ACHN (cell line): ENCODE measurements at regions not wholly inside any gene's neighbourhood (a gene's known extent, or its start where the extent isn't known, plus 50 kb on each side); places are given as distances from the start of the nearest gene placed in this dataset.

Source experiments
- DNase-seq: peaks from one replicate; pipeline ENCODE4 v3.0.0-alpha.2; 2015
- in situ Hi-C: cut with HindIII; loops from 2 replicates; pipeline ENCODE4 v1.10.0; 2017; ENCODE audit warnings: low sequenced_read_pairs, low pct_ligation_motif_present, low pct_unique_long_range_greater_than_20kb

DNA sequence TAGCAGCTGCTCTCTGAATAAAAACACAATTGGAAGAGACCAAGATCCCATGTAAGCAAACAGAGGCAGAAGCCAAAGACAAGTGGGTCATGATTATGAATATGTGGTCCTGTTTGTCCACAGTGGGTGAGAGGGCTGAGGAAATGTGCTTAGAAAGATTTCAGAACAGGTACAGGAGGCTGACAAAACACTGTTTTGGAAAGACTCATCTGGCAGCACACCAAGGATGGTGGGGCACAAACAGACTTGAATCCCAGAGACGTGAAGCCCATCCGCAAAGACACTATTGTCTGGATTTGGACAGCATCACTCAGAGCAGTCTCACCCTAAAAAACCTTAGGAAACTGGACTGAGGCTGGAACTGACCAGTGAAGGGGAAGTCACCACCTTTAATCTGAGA, 85.0 kb downstream of the ADRB2 start:
- in situ Hi-C loops, result no loop called here
- DNase-seq, result no peak

DNA sequence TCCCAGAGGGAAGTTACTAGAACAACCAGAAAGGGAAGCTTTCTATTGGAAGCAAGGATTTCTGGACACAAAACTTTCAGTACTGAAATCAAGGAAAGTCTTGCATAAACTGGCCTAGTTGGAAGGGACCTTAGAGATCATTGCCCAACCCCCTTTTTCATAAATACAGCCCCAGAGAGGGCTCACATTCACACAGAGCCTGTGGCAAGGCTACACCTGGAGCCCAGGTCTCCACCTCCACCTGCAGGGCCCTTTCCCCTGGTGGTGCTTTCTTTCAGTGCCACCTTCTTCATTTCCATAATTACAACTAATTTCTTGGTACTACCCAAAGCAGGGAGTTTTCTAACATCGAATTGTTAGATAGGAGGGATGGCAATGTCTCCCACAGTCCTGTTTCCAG, 85.7 kb downstream of the ADRB2 start:
- in situ Hi-C loops, result no loop called here
- DNase-seq, result peak; percentile 20

DNA sequence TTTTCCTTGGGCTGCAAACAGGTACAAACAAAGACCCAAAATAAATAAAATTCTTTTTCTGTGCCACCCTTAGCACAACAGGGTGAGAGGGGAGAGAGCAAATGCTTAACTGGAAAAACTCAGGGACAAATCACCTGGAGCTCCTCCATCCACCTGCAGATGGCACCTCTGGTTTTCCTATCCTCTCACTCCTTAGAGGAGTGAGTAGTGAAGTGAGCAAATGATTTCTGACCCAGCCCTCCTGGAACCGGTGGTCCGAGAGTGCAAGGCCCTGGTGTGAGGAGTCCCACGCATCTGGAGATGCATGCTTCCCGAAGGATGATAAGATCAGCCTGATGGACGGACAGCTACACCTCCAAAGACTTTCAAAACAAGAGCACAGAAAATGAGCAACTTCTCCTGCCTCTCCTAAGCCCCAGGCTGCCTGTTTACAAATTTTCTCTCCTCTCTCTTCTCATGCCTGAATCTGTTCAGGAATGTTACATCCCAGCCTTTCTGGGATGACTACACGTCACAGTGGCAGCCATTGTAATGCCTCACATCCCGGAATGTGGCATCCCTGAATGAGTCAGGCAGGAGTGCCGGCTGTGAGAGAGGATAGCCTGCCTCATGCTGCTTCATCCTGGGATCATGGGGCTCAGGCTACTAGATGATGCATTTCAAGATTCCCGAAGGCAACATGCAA, 86.4 kb downstream of the ADRB2 start:
- DNase-seq, result peak; percentile 92
- in situ Hi-C loops, result no loop called here

DNA sequence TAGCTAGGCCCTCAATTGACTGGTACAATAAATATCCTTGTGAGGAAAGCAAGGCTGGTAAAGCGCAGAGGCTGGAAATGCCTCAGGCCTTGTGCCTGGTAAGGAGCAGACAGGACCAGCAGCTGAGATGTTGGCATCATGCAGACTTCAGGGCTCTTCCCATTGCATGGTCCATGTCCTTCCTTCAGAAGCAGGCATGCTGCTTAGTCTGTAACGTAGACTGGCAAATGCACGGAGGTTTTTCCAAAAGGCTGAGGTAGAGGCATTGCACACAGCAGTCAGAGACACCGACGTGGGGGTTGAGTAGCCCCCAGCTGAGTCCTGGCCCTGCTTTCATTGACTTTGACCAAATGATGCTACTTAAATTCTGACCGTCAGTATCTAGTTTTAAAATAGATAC, 87.1 kb downstream of the ADRB2 start:
- in situ Hi-C loops, result no loop called here
- peak; percentile 28 for DNase-seq

DNA sequence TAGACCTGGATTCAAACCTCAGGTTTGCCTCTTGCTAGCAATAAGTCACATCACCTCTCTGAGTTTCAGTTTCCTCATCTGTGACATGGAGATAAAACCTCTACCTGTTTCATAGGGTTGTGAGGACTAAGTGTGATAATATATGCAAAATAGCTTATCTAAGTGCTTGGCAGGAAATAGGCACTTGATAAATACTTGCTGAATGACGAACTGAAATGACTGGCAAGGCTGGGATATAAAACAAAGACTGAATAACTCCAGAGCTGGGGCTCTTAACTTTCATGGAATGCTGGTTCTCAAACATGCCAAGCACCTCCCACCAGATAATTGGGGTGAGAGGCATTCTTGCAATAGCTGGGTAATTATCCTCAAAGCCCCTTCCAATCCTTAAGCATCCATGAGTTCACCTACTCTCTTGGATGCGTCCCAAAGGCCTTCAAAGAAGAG, 87.6 kb downstream of the ADRB2 start:
- peak; percentile 94 for DNase-seq
- in situ Hi-C loops, result no loop called here

DNA sequence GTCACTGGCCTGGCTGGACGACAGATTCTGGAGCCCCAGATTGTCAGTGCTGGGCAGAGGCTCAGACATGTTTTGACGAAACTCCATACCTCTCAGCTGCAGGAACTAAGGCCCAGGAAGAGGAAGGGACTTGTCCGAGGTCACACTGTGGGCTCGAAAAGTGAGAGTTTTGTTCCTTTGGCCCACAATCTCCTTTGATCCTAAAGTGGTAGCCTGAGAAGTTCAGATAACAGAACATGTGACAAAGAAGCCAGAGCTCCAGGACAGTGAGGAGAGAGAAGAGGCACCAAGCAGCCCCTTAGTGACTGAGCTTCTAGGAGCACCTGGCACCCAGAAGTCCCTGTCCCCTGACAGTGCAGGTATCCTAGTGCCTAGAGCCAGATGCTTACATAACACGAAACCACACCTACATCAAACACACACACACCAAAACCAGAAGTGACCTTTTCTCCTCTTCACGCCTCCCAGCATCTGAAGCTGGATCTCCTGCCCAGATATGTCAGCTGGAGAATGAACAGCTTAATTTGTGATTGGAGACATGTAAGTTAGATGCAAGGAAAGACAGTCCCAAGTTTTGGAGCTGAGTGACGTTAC, 88.9 kb downstream of the ADRB2 start:
- no peak for DNase-seq
- in situ Hi-C loops, result no loop called here

DNA sequence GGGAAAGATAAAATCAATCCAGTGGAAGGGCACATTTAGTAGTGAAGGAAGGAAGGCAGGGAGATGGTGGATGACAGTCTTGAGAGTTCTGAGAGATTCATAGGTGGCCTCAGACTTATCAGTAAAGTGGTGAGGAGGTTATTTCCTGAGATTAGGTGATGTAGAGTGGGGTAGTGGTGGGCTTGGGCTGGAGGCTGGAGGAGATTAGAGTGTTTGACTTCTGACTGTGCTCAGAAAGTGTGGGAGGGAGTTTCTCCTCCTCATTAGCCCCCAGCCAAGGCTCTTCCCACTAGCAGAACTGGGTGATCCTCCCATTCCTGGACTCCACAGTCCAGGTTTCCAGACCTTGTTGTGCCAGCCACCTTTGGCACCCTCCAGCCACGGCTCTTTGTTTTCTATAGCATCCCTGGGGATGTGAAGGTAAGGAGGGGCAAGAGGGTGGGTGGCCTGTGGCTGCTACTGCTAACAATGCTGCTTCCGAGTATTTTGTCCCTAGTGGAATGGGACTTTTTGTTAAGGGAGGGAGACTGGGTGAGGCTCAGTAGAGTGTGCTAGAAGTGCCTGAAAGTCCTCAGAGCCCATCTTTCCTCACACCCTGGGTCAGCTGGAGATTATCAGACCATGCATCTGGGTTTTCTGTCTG, 94.4 kb downstream of the ADRB2 start:
- in situ Hi-C loops, result no loop called here

DNA sequence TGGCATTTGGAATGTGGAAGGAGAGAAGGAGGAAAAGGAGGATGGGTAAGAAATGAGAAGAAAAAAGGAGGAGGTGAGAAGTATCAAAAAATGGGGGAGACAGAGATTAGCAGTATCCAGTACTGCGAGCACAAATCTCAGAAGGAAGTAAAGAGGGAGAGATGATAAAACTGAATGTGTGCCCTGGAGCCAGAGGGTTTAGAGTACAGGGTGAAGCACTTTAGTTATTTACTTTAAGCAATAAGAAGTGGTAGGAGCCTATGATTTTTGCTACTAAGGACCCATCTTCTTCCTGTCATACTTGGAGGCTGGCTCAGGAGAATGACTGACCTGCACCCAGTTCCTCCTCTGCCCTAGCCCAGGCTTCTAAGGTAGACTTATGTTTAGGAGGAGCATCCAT, 94.9 kb downstream of the ADRB2 start:
- DNase-seq, result no peak
- in situ Hi-C loops, result no loop called here

More for the DNA sequence above, 94.4 kb downstream of the ADRB2 start:
- no peak for DNase-seq

DNA sequence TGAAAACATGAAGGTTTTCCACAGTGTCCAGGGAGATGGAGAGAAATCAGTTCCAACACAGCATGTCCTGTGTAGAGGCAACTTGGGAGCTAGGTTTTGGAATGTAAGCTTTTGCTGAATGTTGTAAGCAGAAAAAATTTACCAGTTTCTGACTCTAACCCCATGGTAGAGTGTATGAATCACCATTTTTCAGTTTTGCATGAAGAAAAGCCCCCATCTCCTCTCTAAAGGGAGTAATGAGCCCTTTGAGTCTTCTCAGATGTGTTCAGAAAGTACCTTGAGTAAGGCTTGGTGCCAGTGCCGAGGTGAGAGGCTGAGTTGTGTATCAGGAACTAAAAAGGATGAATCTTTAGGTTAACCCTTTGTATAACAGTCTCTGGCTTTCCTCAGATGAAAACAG, 96.2 kb downstream of the ADRB2 start:
- in situ Hi-C loops, result no loop called here
- no peak for DNase-seq

DNA sequence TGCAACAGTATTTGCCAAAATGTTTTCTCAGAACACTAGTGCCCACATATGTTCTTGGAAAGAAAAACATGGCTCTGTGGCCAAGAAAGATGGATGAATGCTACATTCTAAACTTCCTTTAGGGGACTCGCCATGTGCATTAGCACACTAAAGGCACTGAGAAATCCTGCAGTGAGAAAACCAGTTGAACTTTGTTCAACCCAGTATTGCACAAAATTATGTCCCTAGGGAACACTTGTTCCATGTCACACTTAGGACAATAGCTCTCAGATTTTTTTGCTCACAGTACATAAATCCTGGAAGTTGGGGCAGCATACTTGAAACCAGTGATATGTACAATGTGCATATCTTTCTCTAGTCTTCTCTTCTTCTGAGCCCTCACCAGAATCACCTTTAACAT, 96.6 kb downstream of the ADRB2 start:
- no peak for DNase-seq
- in situ Hi-C loops, result no loop called here

DNA sequence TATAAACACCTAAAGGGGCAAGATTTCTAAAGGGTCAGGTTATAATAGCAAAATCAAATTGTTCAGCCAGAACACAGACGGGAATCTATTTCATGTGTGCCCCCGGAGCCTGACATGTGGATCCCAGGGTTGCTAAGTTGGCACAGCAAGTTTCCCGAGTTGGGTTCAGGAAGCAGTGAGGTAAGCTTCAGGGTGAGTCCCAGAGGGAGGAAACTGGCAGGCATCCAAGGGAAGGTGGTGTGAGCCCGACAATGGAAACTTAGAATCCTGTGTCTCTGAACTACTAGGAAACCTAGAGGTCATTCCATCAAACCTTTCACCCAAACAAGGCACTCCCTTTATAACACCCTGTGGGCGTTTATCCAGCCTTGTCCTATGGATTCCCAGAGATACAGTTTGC, 98.4 kb downstream of the ADRB2 start:
- in situ Hi-C loops, result no loop called here
- DNase-seq, result no peak

DNA sequence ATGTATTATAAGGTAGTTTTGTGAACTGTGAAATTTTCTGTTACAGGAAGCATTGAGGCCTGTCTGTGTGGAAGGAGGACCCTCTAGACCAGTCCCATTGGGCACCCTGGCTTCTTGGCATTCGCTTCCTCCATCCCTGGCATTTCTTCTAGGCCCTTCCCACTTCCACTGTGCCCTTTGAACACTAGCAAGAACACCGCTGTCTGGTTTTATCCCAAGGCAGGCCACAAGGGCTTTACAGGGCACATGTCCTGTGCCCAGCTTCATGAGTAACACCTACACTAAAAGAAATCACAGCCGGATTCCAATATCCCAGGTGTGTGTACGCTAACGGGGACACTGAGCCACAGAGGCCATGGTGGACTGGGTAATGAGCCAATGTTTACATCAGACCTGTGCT, 99.8 kb downstream of the ADRB2 start:
- in situ Hi-C loops, result no loop called here

DNA sequence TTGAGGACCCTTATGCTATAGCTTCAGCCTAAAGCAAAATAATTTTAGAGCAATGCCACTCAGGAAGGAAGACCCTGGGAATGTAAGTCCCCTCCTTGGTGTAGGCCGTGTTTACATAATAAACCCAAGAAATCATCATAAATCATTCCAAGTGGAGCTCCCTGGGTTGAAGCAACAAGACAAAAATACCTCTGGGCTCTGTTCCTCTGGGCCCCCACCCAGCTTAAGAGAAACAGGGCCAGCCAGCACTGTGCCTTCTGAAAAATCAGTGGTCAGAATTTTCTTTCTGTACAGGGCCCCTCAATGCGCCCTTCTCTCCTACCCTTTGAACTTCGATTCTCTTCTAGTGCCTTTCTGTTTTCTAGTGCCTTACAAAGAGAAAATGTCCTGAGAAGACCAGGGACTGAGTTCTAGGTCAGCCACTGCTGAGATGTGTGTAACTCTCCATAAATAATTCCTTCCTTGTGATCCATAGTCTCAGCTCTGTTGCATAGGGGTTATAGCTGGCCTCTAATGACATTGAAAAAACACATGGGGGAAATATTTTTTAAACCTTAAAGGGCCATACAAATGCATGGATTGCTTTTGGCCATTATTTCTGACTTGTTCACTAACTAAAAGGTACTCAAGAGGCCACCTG, 101.0 kb downstream of the ADRB2 start:
- no peak for DNase-seq
- in situ Hi-C loops, result no loop called here

More for the DNA sequence above, 99.8 kb downstream of the ADRB2 start:
- DNase-seq, result no peak

DNA sequence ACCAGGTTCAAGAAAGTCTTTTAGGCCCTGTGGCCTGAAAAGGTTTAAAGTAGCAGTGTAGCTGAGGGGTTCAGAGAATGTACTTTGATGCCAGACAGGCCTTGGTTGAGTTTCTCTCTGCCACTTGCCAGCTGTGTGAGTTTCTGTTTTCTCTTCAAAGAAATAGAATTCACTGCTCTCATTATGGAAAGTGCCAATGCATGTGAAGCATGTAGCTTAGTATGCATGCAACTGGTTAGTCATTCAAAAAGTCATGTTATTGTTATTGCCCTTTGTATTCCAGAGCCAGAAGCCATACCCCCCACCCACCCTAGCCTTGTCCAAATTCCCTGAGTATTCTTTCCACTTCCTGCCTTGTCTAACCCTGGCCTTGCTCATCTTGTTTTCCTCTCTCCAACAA, 101.7 kb downstream of the ADRB2 start:
- no peak for DNase-seq
- in situ Hi-C loops, result no loop called here

DNA sequence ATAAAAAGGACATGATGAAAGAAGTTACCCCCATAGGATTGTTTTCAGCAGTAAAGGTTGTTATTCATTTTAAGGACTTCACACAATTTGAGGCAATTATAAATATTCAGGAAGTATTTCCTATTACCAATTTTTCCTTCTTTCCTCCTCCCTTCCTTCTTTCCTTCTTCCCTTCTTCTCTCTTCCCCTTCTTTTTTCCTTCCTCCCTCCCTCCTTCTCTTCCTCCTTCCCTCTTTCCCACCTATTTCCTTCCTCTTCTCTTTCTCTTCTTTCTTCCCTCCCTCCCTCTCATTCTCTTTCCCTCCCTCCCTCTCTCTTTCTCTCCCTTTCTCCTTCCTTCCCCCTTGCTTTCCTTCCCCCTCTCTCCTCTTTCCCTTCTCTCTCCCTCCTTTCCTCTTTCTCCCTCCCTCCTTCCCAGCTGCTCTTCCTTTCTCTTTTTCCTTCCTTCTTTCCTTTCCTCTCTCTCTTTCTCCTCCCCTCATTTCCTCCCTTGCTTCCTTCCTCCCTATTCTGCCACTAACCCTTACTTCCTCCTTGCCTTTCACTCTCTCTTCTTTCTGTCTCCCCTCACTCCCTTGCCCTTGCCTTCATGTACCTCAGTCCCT, 105.1 kb downstream of the ADRB2 start:
- in situ Hi-C loops, result no loop called here
- DNase-seq, result no peak

DNA sequence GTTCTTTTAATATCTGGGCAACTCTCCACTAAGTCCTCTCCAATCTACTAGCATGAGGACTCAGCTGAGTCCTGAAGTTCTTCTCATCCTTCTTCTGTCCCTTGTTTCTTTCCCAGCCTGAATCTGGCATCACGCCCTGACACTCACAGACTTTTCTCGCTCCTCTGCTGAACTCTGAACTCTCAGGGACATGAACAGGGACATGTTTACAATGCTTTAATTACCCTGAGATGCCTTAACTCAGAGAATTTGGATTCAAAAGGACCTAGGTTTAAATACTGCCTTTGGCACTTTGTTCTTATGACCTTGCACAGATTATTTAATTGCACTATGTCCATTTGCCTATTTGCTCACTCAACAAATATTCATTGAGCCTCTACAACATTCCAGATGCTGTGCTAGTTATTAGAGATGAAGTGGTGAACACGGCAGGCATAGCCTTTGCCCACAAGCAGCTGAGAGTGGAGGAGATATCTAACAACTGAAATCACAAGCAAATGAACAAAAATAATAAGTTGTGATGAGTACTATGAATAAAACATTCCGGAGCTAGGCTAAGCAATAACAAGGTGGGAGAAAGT, 106.0 kb downstream of the ADRB2 start:
- no peak for DNase-seq
- in situ Hi-C loops, result no loop called here

DNA sequence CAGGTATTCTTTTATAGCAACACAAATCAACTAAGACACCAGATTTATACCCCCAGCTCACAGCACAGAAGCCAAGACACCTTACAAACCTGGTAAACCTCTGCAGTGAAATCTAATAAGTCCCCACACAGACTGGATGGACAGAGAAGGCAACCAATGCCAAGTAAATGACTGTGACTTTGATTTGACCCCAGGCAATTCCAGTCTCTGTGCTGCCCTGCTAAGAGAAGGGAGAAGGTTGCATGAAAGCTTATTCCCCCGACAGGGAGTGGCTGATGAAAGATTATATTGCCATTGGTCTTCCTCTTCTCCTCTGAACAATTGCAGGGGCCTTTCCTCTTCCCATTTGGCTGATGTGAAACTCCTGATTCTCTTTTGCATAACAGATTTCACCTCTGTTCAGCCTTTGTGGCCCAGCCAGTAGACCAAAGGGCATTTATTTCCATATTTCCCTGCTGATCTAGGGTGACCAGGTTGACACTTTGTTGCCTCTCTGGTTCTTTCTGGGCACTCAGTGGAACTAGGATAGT, 107.6 kb downstream of the ADRB2 start:
- no peak for DNase-seq

DNA sequence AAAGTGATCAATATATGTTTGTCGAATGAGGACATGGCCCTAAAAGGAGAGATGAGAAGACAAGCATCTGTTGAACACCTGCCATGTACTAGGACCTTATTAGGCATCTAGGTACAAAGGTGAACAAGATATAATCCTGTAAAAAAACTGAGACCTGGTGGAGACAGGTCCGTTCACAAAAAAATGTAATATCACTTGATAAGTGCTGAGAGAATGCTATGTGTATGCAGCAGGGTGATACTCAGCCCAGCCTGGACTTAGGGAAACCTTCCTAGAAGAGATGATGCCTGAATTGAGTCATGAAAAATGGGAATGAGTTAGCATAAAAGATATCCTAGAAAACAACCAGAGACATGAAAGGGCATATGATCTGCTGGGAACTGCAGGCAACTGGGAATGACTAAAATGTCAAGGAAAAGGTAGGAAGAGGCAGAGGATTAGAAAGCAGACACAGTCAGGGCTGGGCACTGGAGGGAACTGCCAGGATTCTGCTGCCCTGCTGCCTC, 108.5 kb downstream of the ADRB2 start:
- in situ Hi-C loops, result no loop called here
- no peak for DNase-seq

More for the DNA sequence above, 107.6 kb downstream of the ADRB2 start:
- in situ Hi-C loops, result no loop called here
